ENCODE measurements at regions not wholly inside any gene's neighbourhood (a gene's known extent, or its start where the extent isn't known, plus 50 kb on each side); places are given as distances from the start of the nearest gene placed in this dataset.
A peak's percentile ranks its signal among the peaks of the same experiment; 100 is the strongest.

GRCh38 chr15:29920515-29920914 is 98.2 kb upstream of the TJP1 start:
- in situ Hi-C loops (cut with HindIII; ENCODE audit: low pct_ligation_motif_present, low sequenced_read_pairs) = no loop called here
- TF ChIP-seq CTCF (IDR thresholded peaks at IDR 0.05; ENCODE audit: low read depth, low read length, missing control alignments) = no peak
- H3K4me3 ChIP-seq (ENCODE audit: low read depth, low read length) = no peak overlapping the region
- no peak for DNase-seq
- H3K27me3 ChIP-seq (replicated peaks) = no peaks in the 10 kb centered on the region
- no peaks in the 10 kb centered on the region for H3K36me3 ChIP-seq (replicated peaks)
- no peak overlapping the region for H3K27ac ChIP-seq

- Histone ChIP-seq H3K27ac (no peak overlapping the region), H3K4me3 (ENCODE audit: low read depth, low read length) (no peak overlapping the region), H3K36me3 (replicated peaks) (no peaks in the 10 kb centered on the region), H3K27me3 (replicated peaks) (no peaks in the 10 kb centered on the region)
- no peak for DNase-seq
- no peak for TF ChIP-seq CTCF (IDR thresholded peaks at IDR 0.05; ENCODE audit: low read depth, low read length, missing control alignments)
- in situ Hi-C loops (cut with HindIII; ENCODE audit: low pct_ligation_motif_present, low sequenced_read_pairs) = no loop called here
These were observed 97.2 kb upstream of the TJP1 start for GRCh38 chr15:29919380-29919881.

GRCh38 chr15:29917600-29918597 is 95.6 kb upstream of the TJP1 start:
- H3K27ac ChIP-seq = peak overlapping the region; percentile 6
- in situ Hi-C loops (cut with HindIII; ENCODE audit: low pct_ligation_motif_present, low sequenced_read_pairs) = no loop called here
- no peaks in the 10 kb centered on the region for H3K36me3 ChIP-seq (replicated peaks)
- no peak for DNase-seq
- TF ChIP-seq CTCF (IDR thresholded peaks at IDR 0.05; ENCODE audit: low read depth, low read length, missing control alignments) = no peak
- H3K27me3 ChIP-seq (replicated peaks) = no peaks in the 10 kb centered on the region
- H3K4me3 ChIP-seq (ENCODE audit: low read depth, low read length) = no peak overlapping the region

GRCh38 chr15:29914511-29914926 is 92.3 kb upstream of the TJP1 start:
- no peaks in the 10 kb centered on the region for H3K27me3 ChIP-seq (replicated peaks)
- peak overlapping the region; percentile 62 for H3K27ac ChIP-seq
- no peak for TF ChIP-seq CTCF (IDR thresholded peaks at IDR 0.05; ENCODE audit: low read depth, low read length, missing control alignments)
- H3K4me3 ChIP-seq (ENCODE audit: low read depth, low read length) = no peak overlapping the region
- in situ Hi-C loops (cut with HindIII; ENCODE audit: low pct_ligation_motif_present, low sequenced_read_pairs) = no loop called here
- H3K36me3 ChIP-seq (replicated peaks) = no peaks in the 10 kb centered on the region
- no peak for DNase-seq

GRCh38 chr15:29913528-29914135 is 91.4 kb upstream of the TJP1 start:
- in situ Hi-C loops (cut with HindIII; ENCODE audit: low pct_ligation_motif_present, low sequenced_read_pairs) = no loop called here
- TF ChIP-seq CTCF (IDR thresholded peaks at IDR 0.05; ENCODE audit: low read depth, low read length, missing control alignments) = no peak
- Histone ChIP-seq H3K4me3 (ENCODE audit: low read depth, low read length) (no peak overlapping the region), H3K27me3 (replicated peaks) (no peaks in the 10 kb centered on the region), H3K27ac (peak overlapping the region; percentile 62), H3K36me3 (replicated peaks) (no peaks in the 10 kb centered on the region)
- peak; percentile 87 for DNase-seq
